ENCODE measurements at regions not wholly inside any gene's neighbourhood (a gene's known extent, or its start where the extent isn't known, plus 50 kb on each side); places are given as distances from the start of the nearest gene placed in this dataset.
"Not testable (repeated sequence)": the region's sequence is repeated elsewhere in the genome, so short reads cannot be mapped to it uniquely, and the experiment has no call there.

DNA sequence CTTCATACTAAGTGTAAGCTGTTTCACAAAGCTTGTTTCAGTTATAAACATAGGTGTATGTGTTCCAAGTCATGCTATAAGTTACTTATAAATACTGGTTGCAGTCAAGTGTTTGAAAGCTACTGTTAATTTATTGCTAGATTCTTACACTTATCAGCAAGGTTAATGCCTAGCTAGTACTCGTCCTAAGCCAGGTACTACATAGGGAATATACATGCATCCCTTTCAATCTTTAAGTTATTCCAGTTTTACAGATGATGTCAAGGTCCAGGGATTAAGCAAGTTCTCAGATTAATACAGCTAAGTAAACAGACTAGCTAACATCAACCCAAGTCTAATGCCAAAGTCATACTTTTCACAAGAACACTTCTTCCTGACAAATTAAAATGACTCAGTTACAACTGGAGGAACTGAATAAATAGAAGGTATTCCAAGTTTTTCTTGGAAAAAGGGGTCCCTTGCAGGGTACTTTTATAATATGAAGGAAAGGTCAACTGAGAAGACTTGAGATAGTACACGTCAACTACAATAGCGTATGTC, 652.2 kb upstream of the USP24 start:
- no peak for DNase-seq (ENCODE audit: low spot score in 2 of 2)
- no peak for FAIRE-seq

DNA sequence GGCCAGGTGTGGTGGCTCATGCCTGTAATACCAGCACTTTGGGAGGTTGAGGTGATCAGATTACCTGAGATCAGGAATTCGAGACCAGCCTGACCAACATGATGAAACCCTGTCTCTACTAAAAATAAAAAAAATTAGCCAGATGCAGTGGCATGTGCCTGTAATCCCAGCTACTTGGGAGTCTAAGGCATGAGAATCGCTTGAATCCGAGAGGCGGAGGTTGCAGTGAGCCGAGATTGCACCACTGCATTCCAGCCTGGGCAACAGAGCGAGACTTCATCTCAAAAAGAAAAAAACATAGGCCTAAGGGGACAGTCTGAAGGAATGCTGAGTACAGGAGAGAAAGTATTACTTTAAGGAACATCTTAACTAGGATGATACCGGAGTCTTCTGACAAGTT, 650.6 kb upstream of the USP24 start:
- not testable (repeated sequence) for DNase-seq (ENCODE audit: low spot score in 2 of 2); FAIRE-seq

- FAIRE-seq (no peak), DNase-seq (ENCODE audit: low spot score in 2 of 2) (no peak)
These were observed 649.1 kb upstream of the USP24 start for GRCh38 chr1:55864251-55864650.

DNA sequence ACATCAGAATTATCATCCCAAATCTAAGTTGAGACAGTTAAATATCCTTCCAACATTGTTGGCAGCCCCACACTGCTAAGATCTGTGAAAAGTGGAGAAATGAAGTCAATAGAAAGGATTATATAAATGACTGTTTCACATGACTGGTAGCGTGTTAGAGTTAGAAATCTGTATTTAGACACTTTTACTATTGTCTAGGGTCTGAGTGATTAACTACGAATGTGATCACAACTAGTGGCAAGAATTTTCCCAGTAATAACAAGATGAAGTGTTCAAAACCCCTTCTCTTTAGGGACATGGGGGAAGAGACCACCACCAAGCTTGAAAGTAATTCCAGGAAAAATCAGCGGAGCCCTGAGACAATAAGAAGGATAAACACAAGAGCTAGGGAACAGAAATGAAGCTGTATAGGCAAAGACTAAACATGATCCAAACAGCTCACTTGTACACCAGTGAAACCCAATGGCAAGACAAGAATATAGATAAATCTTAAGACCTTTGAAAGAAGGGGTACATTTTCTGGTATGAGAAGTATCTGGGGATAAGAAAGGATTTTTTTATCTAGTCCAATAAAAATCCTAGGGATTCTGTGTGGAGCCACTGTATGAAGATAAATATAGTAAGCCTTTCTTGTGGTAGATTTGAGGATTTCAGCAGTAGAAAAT, 646.6 kb upstream of the USP24 start:
- no peak for DNase-seq (ENCODE audit: low spot score in 2 of 2)
- no peak for FAIRE-seq

GRCh38 chr1:55860798-55861519, 645.8 kb upstream of the USP24 start:
- FAIRE-seq (no peak), DNase-seq (ENCODE audit: low spot score in 2 of 2) (no peak)

DNA sequence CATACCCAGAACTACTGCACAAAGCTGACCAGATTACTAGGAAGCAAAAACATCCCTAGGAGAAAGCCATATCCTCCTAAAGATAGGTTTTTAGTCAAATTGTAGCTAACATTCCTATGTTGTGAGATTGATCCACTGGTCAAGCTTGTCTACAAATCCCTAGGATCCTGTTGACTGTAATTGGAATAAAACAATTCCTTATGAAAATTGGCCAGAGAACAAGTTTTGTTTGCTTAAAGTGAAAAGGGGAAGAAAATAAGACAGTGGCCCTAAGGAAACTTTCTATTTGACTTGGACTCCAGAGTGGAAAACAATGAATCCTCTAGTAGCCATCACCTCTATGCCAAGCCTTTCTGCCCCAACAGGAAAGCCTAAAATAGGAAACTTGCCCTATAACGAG, 645.2 kb upstream of the USP24 start:
- FAIRE-seq: no peak
- no peak for DNase-seq (ENCODE audit: low spot score in 2 of 2)

GRCh38 chr1:55854911-55855310, 639.7 kb upstream of the USP24 start:
- DNase-seq (ENCODE audit: low spot score in 2 of 2): no peak

GRCh38 chr1:55848906-55849305, 633.7 kb upstream of the USP24 start:
- DNase-seq (ENCODE audit: low spot score in 2 of 2) (no peak), FAIRE-seq (no peak)

More at GRCh38 chr1:55854911-55855310, 639.7 kb upstream of the USP24 start:
- no peak for FAIRE-seq

DNA sequence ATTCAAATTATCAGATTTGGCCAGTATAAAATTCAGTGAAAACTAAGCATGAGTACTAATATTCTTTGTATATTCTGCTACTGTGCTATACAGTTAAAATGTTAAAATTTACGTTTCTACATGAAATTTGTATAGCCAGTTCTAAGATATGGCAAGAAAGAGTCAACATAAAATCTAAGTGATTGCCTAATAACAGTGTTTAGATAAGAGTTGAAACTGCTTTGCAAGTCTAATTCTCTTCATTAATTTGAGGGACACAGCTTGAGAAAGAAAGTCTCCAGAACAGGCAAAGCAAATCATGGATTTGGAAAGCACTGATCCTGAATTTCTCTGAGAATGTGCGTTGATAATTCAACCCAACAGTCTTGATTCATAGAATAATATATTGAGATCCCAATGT, 630.9 kb upstream of the USP24 start:
- no peak for DNase-seq (ENCODE audit: low spot score in 2 of 2)
- FAIRE-seq: no peak

- FAIRE-seq (no peak), DNase-seq (ENCODE audit: low spot score in 2 of 2) (no peak)
These were observed 629.2 kb upstream of the USP24 start for GRCh38 chr1:55844322-55844721.

GRCh38 chr1:55839626-55840025, 624.5 kb upstream of the USP24 start:
- FAIRE-seq (no peak), DNase-seq (ENCODE audit: low spot score in 2 of 2) (no peak)

DNA sequence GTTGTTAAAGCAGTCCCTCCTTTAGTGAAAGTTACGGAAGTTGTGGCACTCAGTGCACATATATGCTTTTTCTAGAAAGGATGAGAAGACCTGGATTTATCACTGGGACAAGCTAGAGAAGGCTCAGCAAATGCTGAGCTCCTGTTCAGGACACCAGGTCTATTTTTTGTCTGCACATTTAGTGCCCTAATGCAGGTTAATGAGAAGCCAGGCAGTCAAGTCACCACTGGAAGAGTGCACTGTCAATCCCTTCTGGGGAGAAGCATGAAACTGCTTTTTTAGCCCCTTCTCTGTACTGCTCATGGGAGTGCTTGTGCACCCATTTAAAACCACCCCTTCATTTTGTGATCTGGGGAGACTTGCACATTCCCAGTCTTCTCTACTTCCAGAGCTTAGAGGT, 624.1 kb upstream of the USP24 start:
- DNase-seq (ENCODE audit: low spot score in 2 of 2) (no peak), FAIRE-seq (no peak)

GRCh38 chr1:55836086-55836485, 620.9 kb upstream of the USP24 start:
- FAIRE-seq (no peak), DNase-seq (ENCODE audit: low spot score in 2 of 2) (no peak)

DNA sequence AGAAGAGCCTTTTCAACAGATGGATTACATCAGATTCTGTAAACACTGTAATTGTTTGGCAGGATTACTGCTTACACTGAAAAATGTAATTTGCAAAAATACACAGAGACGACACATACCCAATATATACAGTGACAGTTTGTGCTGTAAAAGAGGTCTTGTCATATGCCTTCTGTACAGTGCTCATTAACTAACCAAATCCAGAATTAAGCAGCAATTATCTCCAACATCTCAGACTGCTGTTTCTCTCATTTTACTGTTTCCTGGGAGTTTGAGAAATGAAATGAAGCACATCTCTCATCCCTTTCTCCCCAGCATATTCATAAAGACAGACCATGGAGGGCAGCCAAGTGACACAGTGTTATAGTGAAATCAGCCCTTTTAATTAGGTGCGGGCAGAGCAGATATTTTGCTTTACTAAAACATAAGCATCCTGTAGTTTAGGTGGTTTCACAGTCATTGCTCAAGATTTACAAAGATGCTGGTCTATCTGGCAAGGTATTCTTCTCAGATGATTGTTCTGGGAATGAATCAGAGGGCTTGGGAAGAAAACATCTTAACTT, 618.4 kb upstream of the USP24 start:
- no peak for FAIRE-seq
- DNase-seq (ENCODE audit: low spot score in 2 of 2): no peak

- DNase-seq (ENCODE audit: low spot score in 2 of 2) (no peak), FAIRE-seq (no peak)
These were observed 616.6 kb upstream of the USP24 start for GRCh38 chr1:55831759-55832158.

DNA sequence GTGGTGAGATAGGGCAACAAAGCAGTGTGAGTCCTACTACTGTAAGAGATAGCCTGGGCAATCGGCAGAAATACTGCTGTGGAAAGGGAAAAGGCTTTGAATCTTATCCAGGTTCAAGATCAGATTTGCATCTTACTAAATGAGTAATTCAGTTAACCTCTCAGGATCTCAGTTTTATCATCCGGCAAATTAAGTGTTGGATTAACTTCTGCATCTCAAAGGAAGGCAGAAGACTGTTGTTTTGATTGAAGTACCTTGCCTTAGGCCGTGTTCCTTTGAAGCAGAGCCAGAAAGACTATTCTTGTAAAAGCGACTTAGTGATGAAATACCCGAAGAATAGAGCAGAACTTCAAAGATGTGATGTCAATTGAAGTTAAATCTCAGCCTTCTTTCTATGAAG, 612.9 kb upstream of the USP24 start:
- DNase-seq (ENCODE audit: low spot score in 2 of 2) (no peak), FAIRE-seq (no peak)

GRCh38 chr1:55827350-55827749, 612.2 kb upstream of the USP24 start:
- FAIRE-seq: no peak
- DNase-seq (ENCODE audit: low spot score in 2 of 2): no peak

DNA sequence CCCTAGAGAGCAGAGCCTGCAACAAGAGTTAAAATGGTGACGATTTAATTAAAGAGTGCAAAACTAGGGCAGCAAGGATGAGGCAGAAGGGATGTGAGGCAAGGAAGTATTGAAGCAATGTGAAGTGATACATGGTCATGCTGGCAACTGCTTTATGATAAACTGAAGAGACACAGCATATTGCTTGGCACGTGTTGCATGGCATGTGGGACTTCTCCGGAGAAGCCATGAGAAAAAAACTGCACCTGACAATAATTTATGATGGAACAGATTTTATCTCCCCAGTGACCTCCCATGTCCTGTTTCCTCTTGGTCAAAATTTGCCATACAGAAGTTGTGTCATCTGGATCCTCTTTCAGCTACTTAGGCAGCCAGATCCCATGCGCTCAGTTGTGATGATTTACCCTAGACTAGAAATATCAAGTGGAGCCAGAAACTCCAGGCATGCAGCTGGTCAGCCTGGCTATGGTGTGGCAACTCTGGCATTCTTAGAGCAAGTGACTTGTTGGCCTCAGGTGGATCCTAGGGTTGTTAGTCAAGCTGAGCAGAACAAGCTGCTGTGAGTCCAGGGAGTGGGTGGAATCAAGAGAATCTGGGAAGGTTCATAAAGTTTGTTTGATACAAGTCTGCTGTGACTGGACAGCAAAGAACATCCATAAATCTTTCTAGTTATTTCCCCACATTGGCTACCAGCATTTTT, 611.4 kb upstream of the USP24 start:
- no peak for DNase-seq (ENCODE audit: low spot score in 2 of 2)
- FAIRE-seq: no peak

DNA sequence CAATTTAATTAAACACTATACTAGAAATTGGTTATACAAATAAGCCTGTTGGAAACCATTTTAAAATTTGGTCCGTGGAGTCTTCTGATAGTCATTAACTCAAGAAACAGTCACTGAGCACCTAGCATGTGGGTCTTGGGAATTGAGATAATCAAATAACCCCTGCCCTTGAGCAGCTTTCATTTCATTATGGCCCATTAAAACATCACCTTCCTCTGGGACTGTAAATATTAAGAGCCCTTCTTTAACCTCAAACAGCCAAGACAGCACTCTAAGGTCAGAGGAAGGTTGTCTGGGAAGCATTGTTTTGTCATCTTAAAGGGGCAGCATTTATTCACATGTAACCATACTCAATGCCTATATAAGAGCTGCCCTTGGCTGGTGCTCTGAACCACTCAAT, 610.3 kb upstream of the USP24 start:
- DNase-seq (ENCODE audit: low spot score in 2 of 2) (no peak), FAIRE-seq (no peak)

DNA sequence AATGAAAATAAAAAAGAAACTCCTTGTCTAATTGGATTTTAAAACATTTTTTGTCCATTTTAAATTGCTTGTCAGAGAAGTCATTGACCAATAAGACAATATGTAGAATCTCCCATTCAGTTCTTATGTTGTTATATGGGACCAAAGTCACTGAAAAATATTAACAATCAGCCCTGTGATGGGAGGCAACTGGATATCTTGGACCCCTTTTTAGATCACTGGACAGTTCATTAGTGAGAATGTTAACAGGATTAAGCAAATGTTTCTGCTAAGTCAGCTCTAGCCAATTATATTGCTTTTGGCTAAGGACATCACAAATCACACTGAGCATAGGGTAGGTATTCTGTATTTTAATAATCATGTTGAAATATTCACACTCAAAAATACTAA, 609.1 kb upstream of the USP24 start:
- DNase-seq (ENCODE audit: low spot score in 2 of 2) (no peak), FAIRE-seq (no peak)

- FAIRE-seq (no peak), DNase-seq (ENCODE audit: low spot score in 2 of 2) (no peak)
These were observed 608.5 kb upstream of the USP24 start for GRCh38 chr1:55823541-55824250.
